Ramos (cell line): ENCODE measurements at regions not wholly inside any gene's neighbourhood (a gene's known extent, or its start where the extent isn't known, plus 50 kb on each side); places are given as distances from the start of the nearest gene placed in this dataset.
"Not testable (repeated sequence)": the region's sequence is repeated elsewhere in the genome, so short reads cannot be mapped to it uniquely, and the experiment has no call there.

Experiments
- in situ Hi-C: fragments of 300-500 bp; cut with MboI; formaldehyde crosslinking; loops from one replicate; pipeline ENCODE4 v1.14.3; 2022; ENCODE audit warnings: low sequenced_read_pairs; ENCODE audit not compliant: unreplicated experiment

GRCh38 chr6:112833581-112834131 is 486.5 kb downstream of the RFPL4B start:
- in situ Hi-C loops = no loop called here

- in situ Hi-C loops = no loop called here
Observed at GRCh38 chr6:112835078-112835477, 487.9 kb downstream of the RFPL4B start.

GRCh38 chr6:112839525-112839961 is 492.4 kb downstream of the RFPL4B start:
- in situ Hi-C loops = no loop called here

GRCh38 chr6:112841553-112842329 is 494.6 kb downstream of the RFPL4B start:
- in situ Hi-C loops = no loop called here

GRCh38 chr6:112842330-112842685 is 495.2 kb downstream of the RFPL4B start:
- in situ Hi-C loops = no loop called here

GRCh38 chr6:112846681-112847080 is 499.6 kb downstream of the RFPL4B start:
- in situ Hi-C loops = no loop called here

GRCh38 chr6:112851146-112851545 is 504.0 kb downstream of the RFPL4B start:
- in situ Hi-C loops = no loop called here

GRCh38 chr6:112853162-112853561 is 506.0 kb downstream of the RFPL4B start:
- in situ Hi-C loops = no loop called here

GRCh38 chr6:112863753-112864152 is 516.6 kb downstream of the RFPL4B start:
- in situ Hi-C loops = no loop called here

GRCh38 chr6:112865131-112865530 is 518.0 kb downstream of the RFPL4B start:
- in situ Hi-C loops = no loop called here

- in situ Hi-C loops = no loop called here
Observed at GRCh38 chr6:112874881-112875280, 527.8 kb downstream of the RFPL4B start.

GRCh38 chr6:112877134-112878100 is 530.3 kb downstream of the RFPL4B start:
- in situ Hi-C loops = no loop called here

- in situ Hi-C loops = no loop called here
Observed at GRCh38 chr6:112879920-112880413, 532.8 kb downstream of the RFPL4B start.

GRCh38 chr6:112881027-112881426 is 533.9 kb downstream of the RFPL4B start:
- in situ Hi-C loops = no loop called here

- in situ Hi-C loops = no loop called here
Observed at GRCh38 chr6:112881828-112882780, 535.0 kb downstream of the RFPL4B start.

GRCh38 chr6:112883095-112883494 is 536.0 kb downstream of the RFPL4B start:
- in situ Hi-C loops = no loop called here

GRCh38 chr6:112886415-112886814 is 539.3 kb downstream of the RFPL4B start:
- in situ Hi-C loops = no loop called here

GRCh38 chr6:112887424-112887823 is 540.3 kb downstream of the RFPL4B start:
- in situ Hi-C loops = not testable (repeated sequence)

GRCh38 chr6:112899541-112899940 is 552.4 kb downstream of the RFPL4B start:
- in situ Hi-C loops = no loop called here

- in situ Hi-C loops = no loop called here
Observed at GRCh38 chr6:112903361-112903760, 556.2 kb downstream of the RFPL4B start.
